HG02938 (cell line): ENCODE measurements at regions not wholly inside any gene's neighbourhood (a gene's known extent, or its start where the extent isn't known, plus 50 kb on each side); places are given as distances from the start of the nearest gene placed in this dataset.
"Not testable (repeated sequence)": the region's sequence is repeated elsewhere in the genome, so short reads cannot be mapped to it uniquely, and the experiment has no call there.

Experiments used
- ATAC-seq: cut with Tn5 transposase; IDR thresholded peaks from one replicate; pipeline ENCODE4 v1.9.1; 2021; ENCODE audit warnings: mild to moderate bottlenecking, moderate library complexity; ENCODE audit not compliant: unreplicated experiment

- ATAC-seq = no peak
Measured at GRCh38 chr11:29184939-29185890, 831.6 kb downstream of the KCNA4 start.

GRCh38 chr11:29183301-29183700, 833.5 kb downstream of the KCNA4 start:
- ATAC-seq = no peak

- ATAC-seq = no peak
Measured at GRCh38 chr11:29173660-29174062, 843.2 kb downstream of the KCNA4 start.

GRCh38 chr11:29171360-29171950, 845.4 kb downstream of the KCNA4 start:
- no peak for ATAC-seq

- ATAC-seq = no peak
Measured at GRCh38 chr11:29166306-29166705, 850.5 kb downstream of the KCNA4 start.

- no peak for ATAC-seq
Measured at GRCh38 chr11:29163231-29163630, 853.6 kb downstream of the KCNA4 start.

- no peak for ATAC-seq
Measured at GRCh38 chr11:29162491-29162890, 854.3 kb downstream of the KCNA4 start.

- no peak for ATAC-seq
Measured at GRCh38 chr11:29161191-29161590, 855.6 kb downstream of the KCNA4 start.

GRCh38 chr11:29159552-29160465, 857.0 kb downstream of the KCNA4 start:
- ATAC-seq = peak; percentile 72

GRCh38 chr11:29153078-29153477, 863.8 kb downstream of the KCNA4 start:
- ATAC-seq = no peak

GRCh38 chr11:29142573-29142972, 874.3 kb downstream of the KCNA4 start:
- not testable (repeated sequence) for ATAC-seq

- ATAC-seq = no peak
Measured at GRCh38 chr11:29135504-29135903, 881.3 kb downstream of the KCNA4 start.

- no peak for ATAC-seq
Measured at GRCh38 chr11:29131055-29131454, 885.8 kb downstream of the KCNA4 start.

GRCh38 chr11:29129844-29130243, 887.0 kb downstream of the KCNA4 start:
- no peak for ATAC-seq

GRCh38 chr11:29127461-29127860, 889.4 kb downstream of the KCNA4 start:
- ATAC-seq = no peak

GRCh38 chr11:29125606-29126005, 891.2 kb downstream of the KCNA4 start:
- ATAC-seq = no peak

- ATAC-seq = no peak
Measured at GRCh38 chr11:29124470-29124869, 892.4 kb downstream of the KCNA4 start.

- ATAC-seq = no peak
Measured at GRCh38 chr11:29119707-29120618, 896.9 kb downstream of the KCNA4 start.

- no peak for ATAC-seq
Measured at GRCh38 chr11:29119116-29119515, 897.7 kb downstream of the KCNA4 start.

GRCh38 chr11:29100967-29101366, 915.9 kb downstream of the KCNA4 start:
- ATAC-seq = no peak
